ENCODE measurements at regions not wholly inside any gene's neighbourhood (a gene's known extent, or its start where the extent isn't known, plus 50 kb on each side); places are given as distances from the start of the nearest gene placed in this dataset.

DNA sequence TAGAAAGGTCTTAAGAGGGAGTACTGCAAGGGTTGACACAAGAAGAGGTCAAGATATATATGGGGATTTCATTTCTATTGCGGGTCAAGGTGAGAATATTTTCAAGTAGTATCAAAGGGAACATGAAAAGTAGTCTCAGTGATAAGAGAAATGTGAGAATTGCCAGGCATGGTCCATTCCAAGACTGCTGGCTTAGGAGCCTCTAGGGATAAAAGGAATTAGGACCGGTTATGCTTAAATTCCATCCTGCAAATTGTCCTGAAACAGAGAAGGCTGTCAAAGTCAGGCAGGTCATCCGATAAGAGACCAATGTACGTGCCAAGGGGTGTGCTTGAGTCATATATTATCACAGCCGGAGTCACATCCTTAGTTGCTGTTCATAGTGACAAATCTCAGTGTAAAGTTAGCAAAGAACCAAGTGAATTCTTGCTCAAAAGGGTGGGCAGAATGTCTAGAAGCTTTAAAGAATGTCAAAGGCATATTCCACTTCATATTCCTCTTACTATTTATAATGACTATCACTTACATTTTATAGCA, 133.6 kb downstream of the CBLL2 start:
- no peak for TF ChIP-seq ZNF589 (CRISPR knock-in tag; IDR thresholded peaks at IDR 0.05; ENCODE audit: low read depth)
- TF ChIP-seq TAL1 (IDR thresholded peaks at IDR 0.05), result no peak
- no peak for TF ChIP-seq HNRNPUL1 (IDR thresholded peaks at IDR 0.05; ENCODE audit: low read length)
- TF ChIP-seq, protein P1, sequence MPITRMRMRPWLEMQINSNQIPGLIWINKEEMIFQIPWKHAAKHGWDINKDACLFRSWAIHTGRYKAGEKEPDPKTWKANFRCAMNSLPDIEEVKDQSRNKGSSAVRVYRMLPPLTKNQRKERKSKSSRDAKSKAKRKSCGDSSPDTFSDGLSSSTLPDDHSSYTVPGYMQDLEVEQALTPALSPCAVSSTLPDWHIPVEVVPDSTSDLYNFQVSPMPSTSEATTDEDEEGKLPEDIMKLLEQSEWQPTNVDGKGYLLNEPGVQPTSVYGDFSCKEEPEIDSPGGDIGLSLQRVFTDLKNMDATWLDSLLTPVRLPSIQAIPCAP (CRISPR knock-in tag; IDR thresholded peaks at IDR 0.05; ENCODE audit: borderline replicate concordance), result no peak
- TF ChIP-seq, protein P2, sequence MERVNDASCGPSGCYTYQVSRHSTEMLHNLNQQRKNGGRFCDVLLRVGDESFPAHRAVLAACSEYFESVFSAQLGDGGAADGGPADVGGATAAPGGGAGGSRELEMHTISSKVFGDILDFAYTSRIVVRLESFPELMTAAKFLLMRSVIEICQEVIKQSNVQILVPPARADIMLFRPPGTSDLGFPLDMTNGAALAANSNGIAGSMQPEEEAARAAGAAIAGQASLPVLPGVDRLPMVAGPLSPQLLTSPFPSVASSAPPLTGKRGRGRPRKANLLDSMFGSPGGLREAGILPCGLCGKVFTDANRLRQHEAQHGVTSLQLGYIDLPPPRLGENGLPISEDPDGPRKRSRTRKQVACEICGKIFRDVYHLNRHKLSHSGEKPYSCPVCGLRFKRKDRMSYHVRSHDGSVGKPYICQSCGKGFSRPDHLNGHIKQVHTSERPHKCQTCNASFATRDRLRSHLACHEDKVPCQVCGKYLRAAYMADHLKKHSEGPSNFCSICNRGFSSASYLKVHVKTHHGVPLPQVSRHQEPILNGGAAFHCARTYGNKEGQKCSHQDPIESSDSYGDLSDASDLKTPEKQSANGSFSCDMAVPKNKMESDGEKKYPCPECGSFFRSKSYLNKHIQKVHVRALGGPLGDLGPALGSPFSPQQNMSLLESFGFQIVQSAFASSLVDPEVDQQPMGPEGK (CRISPR knock-in tag; IDR thresholded peaks at IDR 0.05; ENCODE audit: borderline replicate concordance), result no peak
- no peak for TF ChIP-seq RBFOX2 (IDR thresholded peaks at IDR 0.05; ENCODE audit: low read depth, low read length)
- TF ChIP-seq, protein P3, sequence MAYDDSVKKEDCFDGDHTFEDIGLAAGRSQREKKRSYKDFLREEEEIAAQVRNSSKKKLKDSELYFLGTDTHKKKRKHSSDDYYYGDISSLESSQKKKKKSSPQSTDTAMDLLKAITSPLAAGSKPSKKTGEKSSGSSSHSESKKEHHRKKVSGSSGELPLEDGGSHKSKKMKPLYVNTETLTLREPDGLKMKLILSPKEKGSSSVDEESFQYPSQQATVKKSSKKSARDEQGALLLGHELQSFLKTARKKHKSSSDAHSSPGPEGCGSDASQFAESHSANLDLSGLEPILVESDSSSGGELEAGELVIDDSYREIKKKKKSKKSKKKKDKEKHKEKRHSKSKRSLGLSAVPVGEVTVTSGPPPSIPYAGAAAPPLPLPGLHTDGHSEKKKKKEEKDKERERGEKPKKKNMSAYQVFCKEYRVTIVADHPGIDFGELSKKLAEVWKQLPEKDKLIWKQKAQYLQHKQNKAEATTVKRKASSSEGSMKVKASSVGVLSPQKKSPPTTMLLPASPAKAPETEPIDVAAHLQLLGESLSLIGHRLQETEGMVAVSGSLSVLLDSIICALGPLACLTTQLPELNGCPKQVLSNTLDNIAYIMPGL (CRISPR knock-in tag; IDR thresholded peaks at IDR 0.05), result no peak
- no peak for TF ChIP-seq ZNF75A (CRISPR knock-in tag; IDR thresholded peaks at IDR 0.05)
- no peak for TF ChIP-seq ZC3H4 (CRISPR knock-in tag; IDR thresholded peaks at IDR 0.05; ENCODE audit: borderline replicate concordance)
- no peak for TF ChIP-seq STAG1 (CRISPR knock-in tag; IDR thresholded peaks at IDR 0.05; ENCODE audit: borderline replicate concordance)
- TF ChIP-seq ZBTB1 (CRISPR knock-in tag; IDR thresholded peaks at IDR 0.05; ENCODE audit: borderline replicate concordance, low read depth), result no peak
- TF ChIP-seq ZNF277 (CRISPR knock-in tag; IDR thresholded peaks at IDR 0.05; ENCODE audit: borderline replicate concordance), result no peak
- no peak for TF ChIP-seq ZNF354B (CRISPR knock-in tag; IDR thresholded peaks at IDR 0.05)
- no peak for TF ChIP-seq NEUROD1 (IDR thresholded peaks at IDR 0.05; ENCODE audit: borderline replicate concordance, low read depth, low read length, partially characterized antibody)
- no peaks in the 10 kb centered on the region for H3K9me3 ChIP-seq (replicated peaks; ENCODE audit: control insufficient read depth, insufficient read depth, low read depth, low read length)
- intact Hi-C loops (cut with micrococcal nuclease) (no loop called here), in situ Hi-C loops (cut with MboI) (no loop called here)
- no peaks in the 10 kb centered on the region for H3K79me2 ChIP-seq (ENCODE audit: control insufficient read depth, insufficient read depth, low read length)
- no peak for FAIRE-seq
- CTCF ChIA-PET (ENCODE audit: low intra/inter-chr PET ratio), result no interaction called here
- H3K4me1 ChIP-seq (replicated peaks in 1 of 2; ENCODE audit: control insufficient read depth in 2 of 2, insufficient read depth in 2 of 2, low read length in 2 of 2), result no peaks in the 10 kb centered on the region
- BruUV-seq (replicated peaks), result no TSS peak
- POLR2A ChIA-PET, result no interaction called here
- no peak for DNase-seq (ENCODE audit: extremely low read depth in 1 of 4, low spot score in 3 of 4)
- no peak overlapping the region for H3K27ac ChIP-seq (ENCODE audit: extremely low read depth, low read depth, low read length)
- no peak overlapping the region for H2AFZ ChIP-seq (ENCODE audit: low read depth, low read length)
- no peak overlapping the region for H3K4me3 ChIP-seq
- H3K4me2 ChIP-seq (ENCODE audit: insufficient read depth, low read length), result no peak overlapping the region
- H3K9me1 ChIP-seq (ENCODE audit: control insufficient read depth, insufficient read depth, low read length), result no peaks in the 10 kb centered on the region
- 0% methylated on average over 5 of the region's 5 CpGs for WGBS (ENCODE audit: insufficient coverage, low coverage, missing lambda C conversion rate)
- ATAC-seq, result no peak
- no peaks in the 10 kb centered on the region for H4K20me1 ChIP-seq (replicated peaks; ENCODE audit: control insufficient read depth, insufficient read depth, low read length)
- H3K9ac ChIP-seq (ENCODE audit: insufficient read depth in 1 of 2, low read depth in 2 of 2, low read length in 2 of 2), result no peak overlapping the region
- no peaks in the 10 kb centered on the region for H3K27me3 ChIP-seq (ENCODE audit: control insufficient read depth in 2 of 2, insufficient read depth in 2 of 2, low read length in 2 of 2)
- no peaks in the 10 kb centered on the region for H3K36me3 ChIP-seq (ENCODE audit: control insufficient read depth, insufficient read depth, low read length)
